Ecto neural progenitor cell (in vitro differentiated cells): ENCODE measurements at regions not wholly inside any gene's neighbourhood (a gene's known extent, or its start where the extent isn't known, plus 50 kb on each side); places are given as distances from the start of the nearest gene placed in this dataset.
"Not testable (repeated sequence)": the region's sequence is repeated elsewhere in the genome, so short reads cannot be mapped to it uniquely, and the experiment has no call there.

ENCODE experiments used
- DNase-seq: peaks from one replicate; pipeline ENCODE4 v3.0.0-alpha.2; 2018; ENCODE audit warnings: low spot score

GRCh38 chr4:19216476-19216875 lies 1035.2 kb upstream of the SLIT2 start:
- no peak for DNase-seq

GRCh38 chr4:19214591-19215186 lies 1037.0 kb upstream of the SLIT2 start:
- no peak for DNase-seq

GRCh38 chr4:19213388-19213787 lies 1038.3 kb upstream of the SLIT2 start:
- DNase-seq = no peak

GRCh38 chr4:19205853-19206252 lies 1045.9 kb upstream of the SLIT2 start:
- no peak for DNase-seq

GRCh38 chr4:19197838-19198237 lies 1053.9 kb upstream of the SLIT2 start:
- not testable (repeated sequence) for DNase-seq

- peak; percentile 55 for DNase-seq
These were observed 1056.0 kb upstream of the SLIT2 start for GRCh38 chr4:19195696-19196095.

- no peak for DNase-seq
These were observed 1057.0 kb upstream of the SLIT2 start for GRCh38 chr4:19194672-19195071.

- DNase-seq = no peak
These were observed 1058.3 kb upstream of the SLIT2 start for GRCh38 chr4:19193274-19193981.

GRCh38 chr4:19191979-19192650 lies 1059.6 kb upstream of the SLIT2 start:
- DNase-seq = no peak

- no peak for DNase-seq
These were observed 1064.0 kb upstream of the SLIT2 start for GRCh38 chr4:19187691-19188090.

GRCh38 chr4:19187096-19187495 lies 1064.6 kb upstream of the SLIT2 start:
- DNase-seq = no peak

GRCh38 chr4:19181631-19182030 lies 1070.1 kb upstream of the SLIT2 start:
- DNase-seq = not testable (repeated sequence)

- no peak for DNase-seq
These were observed 1072.9 kb upstream of the SLIT2 start for GRCh38 chr4:19178835-19179234.

- no peak for DNase-seq
These were observed 1074.1 kb upstream of the SLIT2 start for GRCh38 chr4:19177616-19178015.

GRCh38 chr4:19171832-19172231 lies 1079.9 kb upstream of the SLIT2 start:
- no peak for DNase-seq

GRCh38 chr4:19167311-19167710 lies 1084.4 kb upstream of the SLIT2 start:
- no peak for DNase-seq

- DNase-seq = no peak
These were observed 1087.4 kb upstream of the SLIT2 start for GRCh38 chr4:19164334-19164733.

- no peak for DNase-seq
These were observed 1091.8 kb upstream of the SLIT2 start for GRCh38 chr4:19159874-19160273.

GRCh38 chr4:19158107-19158809 lies 1093.4 kb upstream of the SLIT2 start:
- no peak for DNase-seq

- no peak for DNase-seq
These were observed 1094.9 kb upstream of the SLIT2 start for GRCh38 chr4:19156786-19157185.

GRCh38 chr4:19155568-19155967 lies 1096.1 kb upstream of the SLIT2 start:
- no peak for DNase-seq

GRCh38 chr4:19154267-19154666 lies 1097.4 kb upstream of the SLIT2 start:
- not testable (repeated sequence) for DNase-seq

GRCh38 chr4:19152264-19152663 lies 1099.4 kb upstream of the SLIT2 start:
- no peak for DNase-seq
